ENCODE measurements at regions not wholly inside any gene's neighbourhood (a gene's known extent, or its start where the extent isn't known, plus 50 kb on each side); places are given as distances from the start of the nearest gene placed in this dataset.

DNA sequence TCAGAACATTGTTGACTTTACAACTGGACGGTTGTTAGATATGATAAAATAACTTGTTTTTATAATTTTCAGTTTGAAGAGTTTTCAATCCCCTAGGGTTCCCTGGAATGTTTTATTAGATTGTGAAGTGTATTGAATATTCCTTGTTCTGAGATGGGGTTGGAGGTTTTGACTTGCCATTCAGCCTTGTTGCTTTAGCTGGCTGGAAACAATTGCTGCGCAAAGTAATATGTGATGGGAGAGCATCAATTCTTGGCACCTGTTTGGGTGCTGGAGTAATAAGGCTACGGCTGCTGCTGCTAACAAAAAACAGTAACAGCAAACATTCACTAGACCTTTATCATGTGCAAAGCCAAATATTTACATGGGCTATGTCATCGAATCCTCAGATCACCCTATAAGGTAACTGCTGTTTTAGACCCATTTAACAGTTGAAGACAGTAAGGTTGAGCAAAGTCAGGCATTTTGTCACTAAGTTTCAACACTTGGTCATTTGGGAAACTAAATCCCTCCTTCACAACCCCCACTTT is 241.0 kb upstream of the TBX3 start:
- H3K9me3 Mint-ChIP-seq: peaks cover under 1% of the 10 kb centered on the region
- intact Hi-C loops (cut with micrococcal nuclease): no loop called here
- no peak for ATAC-seq
- H3K27me3 Mint-ChIP-seq: no peaks in the 10 kb centered on the region
- H3K4me1 Mint-ChIP-seq (ENCODE audit: low read depth): no peaks in the 10 kb centered on the region
- no peak for DNase-seq
- ChIA-PET POLR2A (no interaction called here), CTCF (no interaction called here)
- no peak overlapping the region for H3K4me3 Mint-ChIP-seq
- TF ChIP-seq, protein P1, sequence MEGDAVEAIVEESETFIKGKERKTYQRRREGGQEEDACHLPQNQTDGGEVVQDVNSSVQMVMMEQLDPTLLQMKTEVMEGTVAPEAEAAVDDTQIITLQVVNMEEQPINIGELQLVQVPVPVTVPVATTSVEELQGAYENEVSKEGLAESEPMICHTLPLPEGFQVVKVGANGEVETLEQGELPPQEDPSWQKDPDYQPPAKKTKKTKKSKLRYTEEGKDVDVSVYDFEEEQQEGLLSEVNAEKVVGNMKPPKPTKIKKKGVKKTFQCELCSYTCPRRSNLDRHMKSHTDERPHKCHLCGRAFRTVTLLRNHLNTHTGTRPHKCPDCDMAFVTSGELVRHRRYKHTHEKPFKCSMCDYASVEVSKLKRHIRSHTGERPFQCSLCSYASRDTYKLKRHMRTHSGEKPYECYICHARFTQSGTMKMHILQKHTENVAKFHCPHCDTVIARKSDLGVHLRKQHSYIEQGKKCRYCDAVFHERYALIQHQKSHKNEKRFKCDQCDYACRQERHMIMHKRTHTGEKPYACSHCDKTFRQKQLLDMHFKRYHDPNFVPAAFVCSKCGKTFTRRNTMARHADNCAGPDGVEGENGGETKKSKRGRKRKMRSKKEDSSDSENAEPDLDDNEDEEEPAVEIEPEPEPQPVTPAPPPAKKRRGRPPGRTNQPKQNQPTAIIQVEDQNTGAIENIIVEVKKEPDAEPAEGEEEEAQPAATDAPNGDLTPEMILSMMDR (IDR thresholded peaks at IDR 0.05): no peak
- H3K36me3 Mint-ChIP-seq (ENCODE audit: low read depth): no peaks in the 10 kb centered on the region
- no peak overlapping the region for H3K27ac Mint-ChIP-seq

DNA sequence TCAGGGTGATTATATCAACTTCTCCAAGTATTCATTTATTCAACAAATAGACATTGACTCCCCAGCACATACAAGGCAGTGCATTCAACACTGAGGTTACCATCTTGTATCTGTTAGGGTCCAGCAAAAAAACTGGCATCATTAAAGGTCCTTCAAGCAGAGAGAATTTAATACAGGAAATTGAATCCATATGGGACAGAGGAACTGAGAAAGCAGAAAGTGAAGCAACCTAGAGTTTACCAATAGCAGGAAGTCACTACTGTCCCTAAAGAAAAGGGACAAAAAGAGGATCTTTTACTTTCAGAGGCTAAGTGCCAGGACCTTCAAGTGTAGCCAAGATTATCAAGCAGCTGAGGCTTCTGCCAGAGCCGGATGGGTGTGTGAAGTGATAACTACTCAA is 237.8 kb upstream of the TBX3 start:
- no peaks in the 10 kb centered on the region for H3K36me3 Mint-ChIP-seq (ENCODE audit: low read depth)

DNA sequence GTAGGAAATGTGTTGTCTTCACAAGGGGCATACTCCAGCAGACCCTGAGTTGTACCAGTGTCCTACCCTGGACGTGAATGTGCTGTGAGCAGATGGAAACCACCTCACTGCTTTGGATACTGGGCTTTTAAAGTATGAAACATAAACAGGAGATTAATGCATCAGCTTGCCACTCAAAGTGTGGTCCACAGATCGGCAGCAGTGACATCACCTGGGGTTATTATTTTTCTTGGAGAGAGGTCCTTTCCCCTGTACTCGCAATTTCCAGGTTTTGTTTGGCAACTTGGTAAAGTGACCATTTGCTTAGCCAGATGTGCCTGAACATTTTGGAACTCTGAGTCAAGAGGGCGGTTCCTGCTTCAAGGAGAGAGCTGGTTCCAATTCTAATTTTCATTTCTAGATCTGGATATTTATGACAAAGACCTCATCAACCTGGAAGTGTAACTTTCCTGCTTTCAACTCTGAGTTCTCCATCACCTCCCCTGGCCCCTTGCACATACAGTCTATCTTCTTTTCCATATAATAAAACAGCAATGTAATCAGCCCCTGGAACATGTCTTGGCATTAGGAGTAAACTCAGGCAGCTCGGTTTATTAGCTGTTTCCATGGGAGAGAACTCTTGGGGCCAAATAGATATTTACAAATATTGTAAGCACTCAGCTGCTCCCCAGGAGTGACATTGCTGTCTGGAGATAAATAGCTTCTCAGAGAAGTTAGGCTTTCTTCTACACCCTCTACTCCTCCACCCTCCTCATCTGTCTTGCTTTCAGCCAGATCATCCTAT is 237.0 kb upstream of the TBX3 start:
- ChIA-PET POLR2A (no interaction called here), CTCF (no interaction called here)
- ATAC-seq (no peak), DNase-seq (no peak)
- no peak overlapping the region for H3K27ac Mint-ChIP-seq
- TF ChIP-seq, protein P1 (IDR thresholded peaks at IDR 0.05): no peak
- intact Hi-C loops (cut with micrococcal nuclease): no loop called here
- H3K27me3 Mint-ChIP-seq: no peaks in the 10 kb centered on the region
- no peaks in the 10 kb centered on the region for H3K4me1 Mint-ChIP-seq (ENCODE audit: low read depth)
- peaks cover 7% of the 10 kb centered on the region for H3K9me3 Mint-ChIP-seq
- no peak overlapping the region for H3K4me3 Mint-ChIP-seq
- no peaks in the 10 kb centered on the region for H3K36me3 Mint-ChIP-seq (ENCODE audit: low read depth)

More for the DNA sequence above, 237.8 kb upstream of the TBX3 start:
- Mint-ChIP-seq H3K27me3 (no peaks in the 10 kb centered on the region), H3K4me3 (no peak overlapping the region), H3K4me1 (ENCODE audit: low read depth) (no peaks in the 10 kb centered on the region), H3K27ac (no peak overlapping the region), H3K9me3 (peaks cover 7% of the 10 kb centered on the region)
- intact Hi-C loops (cut with micrococcal nuclease): no loop called here
- no peak for ATAC-seq
- CTCF ChIA-PET: no interaction called here
- TF ChIP-seq, protein P1 (IDR thresholded peaks at IDR 0.05): no peak
- DNase-seq: no peak
- POLR2A ChIA-PET: no interaction called here

DNA sequence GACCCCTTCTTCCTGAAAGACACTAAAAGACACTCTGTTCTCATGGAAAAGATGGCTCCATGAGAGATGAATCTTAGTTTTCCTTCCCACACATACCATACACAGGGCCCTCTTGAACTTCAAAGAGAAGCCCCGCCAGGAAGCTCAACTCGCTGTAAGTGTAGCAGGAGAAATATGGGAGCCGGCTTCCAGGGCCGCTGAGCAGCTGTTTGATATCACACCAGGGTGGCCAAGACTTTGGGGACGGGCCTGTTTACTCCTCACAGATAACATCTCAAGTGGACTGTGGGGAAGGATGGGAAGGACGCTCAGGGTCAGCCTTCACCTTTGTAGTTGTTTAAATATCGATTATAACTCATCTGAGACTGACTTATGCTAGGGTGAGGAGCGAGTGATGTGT is 235.5 kb upstream of the TBX3 start:
- Mint-ChIP-seq H3K27me3 (no peaks in the 10 kb centered on the region), H3K4me1 (ENCODE audit: low read depth) (no peaks in the 10 kb centered on the region), H3K27ac (no peak overlapping the region), H3K36me3 (ENCODE audit: low read depth) (no peaks in the 10 kb centered on the region), H3K4me3 (no peak overlapping the region), H3K9me3 (peaks cover 7% of the 10 kb centered on the region)
- intact Hi-C loops (cut with micrococcal nuclease): no loop called here
- TF ChIP-seq, protein P1 (IDR thresholded peaks at IDR 0.05): no peak
- CTCF ChIA-PET: interaction anchor here (1.2 kb wide), 1 partner anchor 12 kb away, joined by 3 read pairs; no protein-coding TSS in a partner anchor
- DNase-seq (no peak), ATAC-seq (no peak)
- POLR2A ChIA-PET: no interaction called here

DNA sequence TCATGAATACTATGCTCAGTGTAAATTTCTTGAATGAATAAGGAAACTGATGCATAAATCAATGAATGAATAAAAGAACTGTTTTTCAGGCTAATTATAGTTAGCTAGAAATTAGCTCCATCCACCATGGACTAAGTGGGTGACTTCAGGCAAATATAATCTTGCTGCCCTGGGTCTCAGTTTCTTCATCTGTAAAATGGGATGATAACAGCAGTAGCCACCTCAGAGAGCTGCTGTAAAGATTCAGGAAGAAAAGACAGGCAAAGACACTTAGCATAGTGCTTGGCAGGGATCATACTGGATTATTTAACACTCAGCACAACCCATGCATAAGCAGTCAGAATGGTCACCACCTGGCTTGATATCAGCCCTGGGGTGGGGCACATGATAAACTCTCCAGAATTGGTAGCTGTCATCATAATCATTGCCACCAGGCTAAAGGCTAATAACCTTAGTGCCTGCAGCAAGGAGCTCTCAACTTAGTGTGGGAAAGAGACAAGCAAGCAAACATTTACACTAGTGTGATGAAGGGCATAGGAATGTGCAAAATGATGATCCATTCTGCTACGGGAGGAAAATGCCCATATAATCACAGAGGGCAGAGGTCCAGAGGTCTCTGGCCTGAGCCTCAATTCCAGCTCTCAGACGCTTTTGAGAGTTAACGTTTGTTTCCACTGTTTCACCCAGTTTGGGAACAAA is 234.7 kb upstream of the TBX3 start:
- intact Hi-C loops (cut with micrococcal nuclease): no loop called here

More for the DNA sequence above, 234.7 kb upstream of the TBX3 start:
- Mint-ChIP-seq H3K4me3 (no peak overlapping the region), H3K27me3 (no peaks in the 10 kb centered on the region), H3K4me1 (ENCODE audit: low read depth) (no peaks in the 10 kb centered on the region), H3K9me3 (peaks cover 7% of the 10 kb centered on the region), H3K36me3 (ENCODE audit: low read depth) (no peaks in the 10 kb centered on the region), H3K27ac (no peak overlapping the region)
- no peak for DNase-seq
- POLR2A ChIA-PET: no interaction called here
- TF ChIP-seq, protein P1 (IDR thresholded peaks at IDR 0.05): no peak
- no peak for ATAC-seq
- CTCF ChIA-PET: interaction anchor here (1.2 kb wide), 1 partner anchor 11 kb away, joined by 3 read pairs; no protein-coding TSS in a partner anchor

Measured in activated CD8-positive, alpha-beta T cell treated with anti-CD3 and anti-CD28 coated beads for 36 hours (primary cell).